GM13976 (cell line): ENCODE measurements at regions not wholly inside any gene's neighbourhood (a gene's known extent, or its start where the extent isn't known, plus 50 kb on each side); places are given as distances from the start of the nearest gene placed in this dataset.

ENCODE experiments used
- DNase-seq: peaks from one replicate; pipeline ENCODE4 v3.0.0; 2012; ENCODE audit warnings: low spot score
- in situ Hi-C: fragments of 300-500 bp; cut with MboI; formaldehyde crosslinking; loops from one replicate; pipeline ENCODE4 v1.12.0; 2022; ENCODE audit warnings: low sequenced_read_pairs, mixed read lengths, inconsistent platforms; ENCODE audit not compliant: unreplicated experiment
- TF ChIP-seq, protein P1 (sequence below): IDR thresholded peaks from 2 replicates; pipeline ENCODE4 v1.5.1; 2012; ENCODE audit warnings: borderline replicate concordance, mild to moderate bottlenecking; ENCODE audit not compliant: insufficient read depth; ENCODE audit errors: extremely low read depth, missing control alignments, control extremely low read depth

DNA sequence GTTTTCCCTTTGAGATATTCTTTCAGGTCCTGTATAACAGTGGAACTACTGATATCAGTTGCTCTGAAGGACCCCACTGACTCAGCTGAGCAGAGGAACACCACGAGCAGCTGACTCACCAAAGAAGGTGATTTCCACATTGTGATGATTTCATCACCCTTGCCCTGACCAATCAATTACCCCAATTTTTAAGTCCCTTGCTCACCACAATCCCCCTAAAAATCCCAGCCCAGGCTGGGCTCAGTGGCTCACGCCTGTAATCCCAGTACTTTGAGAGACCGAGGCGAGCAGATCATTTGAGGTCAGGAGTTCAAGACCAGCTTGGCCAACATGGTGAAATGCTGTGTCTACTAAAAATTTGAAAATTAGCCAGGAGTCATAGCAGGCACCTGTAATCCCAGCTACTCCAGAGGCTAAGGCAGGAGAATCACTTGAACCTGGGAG lies 125.3 kb upstream of the ABCA1 start:
- TF ChIP-seq, protein P1, sequence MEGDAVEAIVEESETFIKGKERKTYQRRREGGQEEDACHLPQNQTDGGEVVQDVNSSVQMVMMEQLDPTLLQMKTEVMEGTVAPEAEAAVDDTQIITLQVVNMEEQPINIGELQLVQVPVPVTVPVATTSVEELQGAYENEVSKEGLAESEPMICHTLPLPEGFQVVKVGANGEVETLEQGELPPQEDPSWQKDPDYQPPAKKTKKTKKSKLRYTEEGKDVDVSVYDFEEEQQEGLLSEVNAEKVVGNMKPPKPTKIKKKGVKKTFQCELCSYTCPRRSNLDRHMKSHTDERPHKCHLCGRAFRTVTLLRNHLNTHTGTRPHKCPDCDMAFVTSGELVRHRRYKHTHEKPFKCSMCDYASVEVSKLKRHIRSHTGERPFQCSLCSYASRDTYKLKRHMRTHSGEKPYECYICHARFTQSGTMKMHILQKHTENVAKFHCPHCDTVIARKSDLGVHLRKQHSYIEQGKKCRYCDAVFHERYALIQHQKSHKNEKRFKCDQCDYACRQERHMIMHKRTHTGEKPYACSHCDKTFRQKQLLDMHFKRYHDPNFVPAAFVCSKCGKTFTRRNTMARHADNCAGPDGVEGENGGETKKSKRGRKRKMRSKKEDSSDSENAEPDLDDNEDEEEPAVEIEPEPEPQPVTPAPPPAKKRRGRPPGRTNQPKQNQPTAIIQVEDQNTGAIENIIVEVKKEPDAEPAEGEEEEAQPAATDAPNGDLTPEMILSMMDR, result no peak
- DNase-seq, result no peak
- in situ Hi-C loops, result no loop called here

DNA sequence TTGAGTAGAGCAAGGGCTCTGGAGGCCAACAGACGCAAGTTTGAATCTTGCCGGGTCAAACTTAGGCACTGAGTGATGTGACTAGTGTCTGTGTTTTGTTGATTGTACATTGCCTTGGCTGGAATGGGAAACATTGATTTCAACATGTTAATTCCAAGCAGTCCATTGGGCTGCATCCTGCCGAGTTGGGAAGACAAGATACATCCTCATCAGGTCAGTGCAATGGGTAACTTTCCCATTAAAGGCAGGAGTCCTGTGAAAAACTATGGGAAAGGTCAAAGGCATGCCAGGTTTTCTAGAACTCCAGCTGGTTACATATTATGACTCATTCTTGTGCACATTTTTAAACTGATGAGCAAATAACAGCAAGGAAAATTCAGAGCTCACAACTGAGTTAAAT lies 126.5 kb upstream of the ABCA1 start:
- DNase-seq, result no peak
- TF ChIP-seq, protein P1, result no peak
- in situ Hi-C loops, result no loop called here

DNA sequence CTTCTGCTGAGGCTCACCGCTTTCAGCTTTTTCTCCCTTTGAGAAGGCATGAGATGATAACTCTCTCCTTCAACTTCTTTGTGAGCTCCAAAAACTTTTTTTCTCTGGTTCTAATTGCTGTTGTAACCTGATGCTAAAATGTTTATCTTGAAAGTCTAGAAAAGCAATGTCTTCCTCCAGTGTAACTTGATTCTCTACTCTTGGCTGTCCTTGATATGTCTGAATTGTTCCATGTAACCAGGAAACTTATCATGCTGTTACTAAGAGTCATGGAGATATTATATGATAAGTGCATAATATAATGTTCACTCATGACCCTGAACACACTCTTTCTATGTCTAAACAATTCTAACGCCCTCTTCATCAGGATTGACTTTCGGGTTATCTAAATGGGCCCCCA lies 128.0 kb upstream of the ABCA1 start:
- in situ Hi-C loops, result no loop called here
- no peak for DNase-seq
- TF ChIP-seq, protein P1, result no peak

DNA sequence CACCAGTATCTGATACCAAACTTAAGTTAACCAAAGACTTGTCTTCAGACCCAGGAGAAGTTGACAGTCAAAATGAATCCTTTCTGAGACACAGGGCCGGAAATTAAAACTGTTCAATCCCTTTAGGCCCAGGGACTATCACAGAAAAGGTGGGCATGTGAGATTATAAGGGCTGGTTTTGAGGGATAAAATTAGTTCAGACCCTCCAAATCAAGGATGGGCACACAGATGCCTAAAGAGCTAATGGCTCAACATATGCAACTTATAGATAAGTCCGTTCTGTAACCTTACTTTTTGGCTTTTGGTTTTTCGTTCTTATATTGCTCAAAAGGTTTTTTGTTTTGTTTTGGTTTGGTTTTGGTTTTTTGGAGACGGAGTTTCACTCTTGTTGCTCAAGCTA lies 129.6 kb upstream of the ABCA1 start:
- in situ Hi-C loops, result no loop called here
- DNase-seq, result no peak

DNA sequence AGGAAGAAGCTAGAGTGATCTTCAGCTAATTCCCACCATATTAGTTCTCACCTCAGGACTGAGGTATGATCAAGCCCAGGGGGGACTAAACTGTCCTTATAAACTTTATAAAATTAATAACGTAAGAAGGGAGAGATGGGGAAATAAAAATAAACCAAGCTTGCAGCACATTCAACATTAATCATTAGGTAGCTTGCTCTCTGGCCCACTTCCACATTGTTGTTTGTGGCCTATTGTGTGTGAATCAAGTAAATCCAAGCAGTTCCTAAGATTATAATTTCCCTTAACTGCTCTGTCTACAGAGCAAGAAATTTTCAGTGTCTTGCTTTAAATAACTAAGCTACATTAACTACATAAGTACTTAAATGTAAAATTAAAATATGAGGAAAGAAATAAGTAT lies 131.3 kb upstream of the ABCA1 start:
- DNase-seq, result no peak
- TF ChIP-seq, protein P1, result no peak
- in situ Hi-C loops, result no loop called here

More for the DNA sequence above, 129.6 kb upstream of the ABCA1 start:
- TF ChIP-seq, protein P1, result no peak

DNA sequence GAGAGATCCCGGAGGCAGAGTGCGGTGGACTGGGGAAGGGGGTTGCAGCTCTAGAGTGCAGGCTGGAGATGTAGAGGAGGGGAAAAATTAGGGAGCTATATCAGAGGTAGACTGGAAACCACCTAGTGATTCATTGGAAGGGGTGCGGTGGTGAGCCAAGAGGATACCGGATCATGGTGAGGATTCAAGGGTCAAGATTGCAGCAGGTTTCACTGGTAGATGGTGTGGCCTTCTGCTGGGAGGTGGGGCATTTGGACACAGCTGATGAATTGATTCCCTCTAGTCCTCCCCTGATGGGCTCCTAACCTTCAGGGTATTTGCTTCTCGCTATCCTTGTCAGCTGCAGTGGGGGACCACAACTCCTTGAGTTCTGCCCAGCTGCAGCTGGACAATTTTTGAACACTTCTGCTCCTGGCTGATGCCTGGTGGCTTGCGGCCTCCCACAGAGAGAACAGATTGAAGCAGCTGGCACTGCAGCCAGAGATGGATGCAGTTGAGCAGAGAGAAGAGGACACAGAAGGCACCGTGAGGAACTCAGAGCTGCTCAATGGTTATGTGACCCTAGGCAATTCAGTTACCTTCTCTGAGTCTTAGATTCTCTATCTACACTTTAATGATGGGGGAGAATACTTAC lies 134.4 kb upstream of the ABCA1 start:
- TF ChIP-seq, protein P1, result no peak
- in situ Hi-C loops, result no loop called here
- no peak for DNase-seq
